ENCODE measurements at regions not wholly inside any gene's neighbourhood (a gene's known extent, or its start where the extent isn't known, plus 50 kb on each side); places are given as distances from the start of the nearest gene placed in this dataset.
"Not testable (repeated sequence)": the region's sequence is repeated elsewhere in the genome, so short reads cannot be mapped to it uniquely, and the experiment has no call there.

- DNase-seq = no peak
These were observed 828.5 kb upstream of the ADAMTS5 start for GRCh38 chr21:27795418-27795817.

DNA sequence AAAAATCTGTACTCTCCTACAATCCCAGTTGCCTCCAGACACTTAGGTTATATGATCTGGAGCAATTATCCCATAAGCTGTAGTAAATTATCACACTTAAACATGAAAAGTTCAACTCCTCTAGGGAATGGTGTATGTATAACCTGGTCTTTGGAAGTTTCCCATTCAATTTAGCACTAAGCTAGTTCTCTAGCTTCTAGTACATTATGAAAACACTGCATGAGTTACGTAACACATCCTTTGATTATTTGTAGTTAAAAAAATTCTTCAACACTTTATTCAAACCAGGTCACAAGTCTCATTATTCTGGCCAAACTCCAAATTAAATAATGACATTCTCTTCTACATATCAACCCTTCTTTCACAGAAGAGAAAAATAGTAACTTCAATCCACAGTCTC lies 827.0 kb upstream of the ADAMTS5 start:
- no peak for DNase-seq

DNA sequence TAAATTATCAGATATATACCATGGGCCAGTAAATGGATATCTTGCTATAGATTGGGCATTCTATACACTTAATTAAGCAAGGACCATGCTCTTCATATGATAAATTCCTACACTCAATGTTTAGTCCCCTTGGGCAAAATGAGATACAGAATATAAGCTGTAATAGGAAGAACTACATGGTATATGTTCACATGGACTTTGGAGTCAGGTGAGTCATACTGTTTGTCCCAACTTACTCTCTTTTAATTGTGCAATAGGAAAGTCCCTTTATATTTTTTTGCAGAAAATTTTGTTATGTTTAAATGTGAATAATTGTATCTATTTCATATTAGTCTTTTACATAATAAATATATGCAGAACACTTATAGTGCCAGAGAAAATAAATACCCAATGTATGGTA lies 820.2 kb upstream of the ADAMTS5 start:
- DNase-seq = no peak

DNA sequence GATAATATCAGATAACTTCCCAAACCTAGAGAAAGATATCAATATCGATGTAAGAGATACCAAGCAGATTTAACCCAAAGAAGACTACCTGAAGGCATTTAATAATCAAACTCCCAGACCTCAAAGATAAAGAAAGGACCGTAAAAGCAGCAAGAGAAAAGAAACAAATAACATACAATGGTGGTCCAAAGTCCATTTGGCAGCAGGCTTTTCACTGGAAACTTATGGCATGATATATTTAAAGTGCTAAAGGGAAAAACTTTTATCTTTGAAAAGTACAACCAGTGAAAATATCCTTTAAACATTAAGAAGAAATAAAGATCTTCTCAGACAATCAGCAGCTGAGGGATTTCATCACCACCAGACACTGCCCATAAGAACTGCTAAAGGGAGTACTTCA lies 812.7 kb upstream of the ADAMTS5 start:
- DNase-seq = no peak

DNA sequence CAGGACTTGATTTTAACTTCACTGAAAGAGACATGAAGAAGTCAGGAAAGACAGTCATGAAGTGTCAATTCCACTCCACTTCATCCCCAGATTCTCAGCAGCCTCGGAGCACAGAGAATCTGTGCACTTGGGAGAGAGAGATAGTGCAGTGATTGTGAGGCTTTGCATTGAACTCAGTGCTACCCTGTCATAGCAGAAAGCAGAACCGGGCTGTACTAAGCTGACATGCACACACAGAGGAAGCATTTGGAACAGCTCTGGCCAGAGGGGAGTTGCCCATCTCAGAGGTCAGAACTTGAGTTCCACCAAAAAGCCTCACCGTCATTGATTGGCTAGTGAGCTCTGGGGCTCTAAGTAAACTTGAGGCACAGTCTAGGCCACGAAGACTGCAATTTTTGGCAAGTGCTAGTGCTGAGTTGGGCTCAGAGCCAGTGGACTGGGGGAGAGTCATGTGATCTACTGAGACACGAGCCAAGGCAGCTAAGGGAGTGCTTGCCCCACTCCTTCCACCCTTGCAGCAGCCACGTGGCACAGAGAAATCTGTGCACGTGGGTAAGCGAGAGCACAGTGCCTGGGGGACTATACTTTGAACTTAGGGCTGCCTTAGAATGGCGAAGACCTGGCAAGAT lies 810.2 kb upstream of the ADAMTS5 start:
- no peak for DNase-seq

DNA sequence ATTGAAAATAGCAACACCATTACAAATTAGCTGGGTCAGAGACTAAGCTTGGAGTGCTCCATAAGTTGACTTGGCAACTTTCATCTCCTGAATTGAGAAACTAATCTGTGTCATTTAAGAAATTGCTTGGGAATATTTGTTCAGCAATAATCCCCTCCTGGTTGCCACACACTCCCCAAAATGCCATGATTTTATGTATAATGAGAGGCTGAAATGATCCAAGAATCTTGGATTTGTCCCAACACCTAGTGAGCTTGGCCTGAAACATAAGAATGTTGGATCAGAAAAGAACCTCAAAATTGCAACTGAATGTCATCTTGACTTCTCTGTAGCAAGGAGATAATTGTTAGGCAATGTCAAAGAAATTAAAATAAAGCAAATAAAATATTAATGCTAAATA lies 805.9 kb upstream of the ADAMTS5 start:
- DNase-seq = no peak

- DNase-seq = no peak
These were observed 805.1 kb upstream of the ADAMTS5 start for GRCh38 chr21:27771938-27772483.

GRCh38 chr21:27769763-27770162 lies 802.9 kb upstream of the ADAMTS5 start:
- no peak for DNase-seq

- DNase-seq = not testable (repeated sequence)
These were observed 801.3 kb upstream of the ADAMTS5 start for GRCh38 chr21:27768046-27768637.

GRCh38 chr21:27764056-27764455 lies 797.2 kb upstream of the ADAMTS5 start:
- no peak for DNase-seq

DNA sequence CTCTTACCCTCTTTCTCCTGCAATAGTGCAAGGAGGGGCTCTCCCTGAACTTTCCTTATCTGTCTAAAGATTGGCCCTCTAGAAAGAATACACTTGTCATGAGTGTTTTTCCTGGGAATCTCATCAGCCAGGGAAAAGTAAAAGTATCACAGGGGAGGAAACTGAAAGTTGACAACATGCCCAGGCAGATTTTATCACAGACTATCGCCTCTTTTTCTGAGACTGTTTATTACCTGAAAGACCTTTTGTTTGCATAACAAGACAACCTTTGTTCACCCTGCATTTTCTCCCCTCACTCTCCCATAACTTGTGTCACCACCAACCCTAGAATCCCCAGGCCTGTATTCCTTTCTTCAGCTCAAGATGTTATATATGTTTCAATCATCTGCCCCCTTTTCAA lies 794.7 kb upstream of the ADAMTS5 start:
- DNase-seq = no peak

GRCh38 chr21:27759820-27760219 lies 792.9 kb upstream of the ADAMTS5 start:
- DNase-seq = no peak

DNA sequence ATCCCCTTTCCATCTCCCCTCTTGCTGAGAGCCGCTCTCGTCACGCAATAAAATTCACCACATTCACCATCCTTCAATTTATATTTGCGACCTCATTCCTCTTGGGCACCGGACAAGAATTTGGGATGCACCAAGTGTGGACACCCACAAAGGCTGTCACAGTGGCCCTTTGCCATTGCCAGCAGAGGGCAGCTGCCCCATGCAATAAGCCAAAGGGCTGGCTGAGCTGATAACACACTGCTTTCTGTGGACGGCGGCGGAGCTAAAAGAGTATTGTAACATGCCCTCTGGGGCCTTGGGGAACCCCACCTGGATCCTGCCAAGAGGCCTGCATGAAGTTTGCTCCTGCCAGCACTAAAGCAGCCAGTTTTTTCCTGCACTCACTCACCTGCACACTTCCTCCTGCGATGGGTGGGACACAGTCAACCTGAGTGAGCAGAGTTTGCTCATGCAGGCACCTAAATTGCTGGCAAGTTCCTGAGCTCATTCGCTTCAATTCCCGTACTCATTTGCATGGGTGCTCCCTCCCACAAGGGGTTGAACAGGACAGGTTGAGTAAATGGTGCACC lies 792.3 kb upstream of the ADAMTS5 start:
- no peak for DNase-seq

- DNase-seq = no peak
These were observed 789.3 kb upstream of the ADAMTS5 start for GRCh38 chr21:27756191-27756590.

- DNase-seq = no peak
These were observed 777.2 kb upstream of the ADAMTS5 start for GRCh38 chr21:27743971-27744564.

DNA sequence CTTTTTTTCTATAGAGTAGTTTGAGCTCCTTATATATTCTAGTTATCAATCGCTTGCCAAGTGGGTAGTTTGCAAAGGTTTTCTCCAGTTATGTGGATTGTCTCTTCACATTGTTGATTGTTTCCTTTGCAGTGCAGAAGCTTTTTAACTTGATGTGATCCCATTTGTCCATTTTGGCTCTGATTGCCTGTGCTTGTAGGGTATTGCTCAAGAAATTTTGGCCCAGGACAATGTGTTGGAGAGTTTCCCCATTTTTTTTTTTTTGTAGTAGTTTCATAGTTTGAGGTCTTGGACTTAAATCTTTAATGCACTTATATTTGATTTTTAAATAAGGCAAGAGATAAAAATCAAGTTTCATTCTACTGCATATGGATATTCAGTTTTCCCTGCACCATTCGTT lies 774.8 kb upstream of the ADAMTS5 start:
- DNase-seq = no peak

DNA sequence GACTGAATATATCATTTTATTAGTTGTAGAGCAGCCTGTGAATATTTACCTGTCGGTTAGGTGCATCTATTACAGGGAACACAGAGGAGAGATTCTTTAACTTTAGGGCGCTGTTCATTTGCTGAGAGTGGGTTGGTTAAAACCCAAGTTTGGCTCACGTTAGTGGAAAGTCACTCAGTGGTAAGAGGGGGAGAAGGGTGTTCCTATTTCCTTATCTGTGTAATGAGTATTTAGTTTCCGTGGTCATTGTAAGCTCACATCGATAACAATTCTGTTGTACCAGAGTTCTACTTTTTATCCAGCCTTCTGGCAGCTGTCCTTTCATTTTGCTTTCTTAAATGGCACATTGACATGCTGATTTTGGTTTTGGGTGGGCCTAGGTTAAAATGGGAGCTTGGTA lies 773.2 kb upstream of the ADAMTS5 start:
- no peak for DNase-seq

- DNase-seq = no peak
These were observed 772.3 kb upstream of the ADAMTS5 start for GRCh38 chr21:27739187-27739586.

- no peak for DNase-seq
These were observed 768.8 kb upstream of the ADAMTS5 start for GRCh38 chr21:27735699-27736098.

DNA sequence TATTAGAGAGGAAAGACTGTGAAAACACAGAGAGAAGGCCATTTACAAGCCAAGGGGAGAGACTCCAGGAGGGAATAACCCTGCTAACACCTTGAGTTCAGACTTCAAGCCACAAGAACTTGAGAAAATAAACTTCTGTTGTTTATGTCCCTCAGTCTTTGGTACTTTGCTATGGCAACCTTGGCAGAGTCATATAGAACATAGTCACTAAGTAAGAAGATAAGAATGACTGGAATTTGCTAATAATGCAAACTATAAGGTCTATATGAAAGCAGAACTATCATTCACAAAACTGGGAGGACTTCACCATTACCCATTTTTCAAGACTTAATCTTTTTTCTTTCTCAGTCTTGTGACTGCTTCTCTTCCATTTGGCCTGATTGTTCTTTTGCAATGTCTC lies 767.3 kb upstream of the ADAMTS5 start:
- no peak for DNase-seq

DNA sequence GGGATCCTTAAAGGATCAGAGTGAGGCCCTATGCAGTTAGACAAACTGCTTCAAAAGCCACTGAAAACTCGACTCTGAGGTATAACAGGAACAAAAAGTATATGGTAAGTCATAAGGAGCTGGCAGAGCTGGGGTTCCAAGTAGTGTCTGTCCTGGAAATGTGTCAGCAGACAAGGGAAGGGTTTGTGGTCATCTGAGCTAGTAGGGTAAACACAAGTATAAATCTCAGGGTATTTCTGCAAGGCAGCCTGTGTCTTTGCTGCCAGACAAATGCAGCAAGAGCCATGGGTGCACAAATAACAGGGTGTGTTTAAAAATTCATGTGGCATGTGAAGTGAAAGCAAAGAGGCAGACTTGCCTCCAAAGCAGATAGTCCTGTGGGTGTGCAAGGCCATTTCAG lies 759.0 kb upstream of the ADAMTS5 start:
- no peak for DNase-seq

DNA sequence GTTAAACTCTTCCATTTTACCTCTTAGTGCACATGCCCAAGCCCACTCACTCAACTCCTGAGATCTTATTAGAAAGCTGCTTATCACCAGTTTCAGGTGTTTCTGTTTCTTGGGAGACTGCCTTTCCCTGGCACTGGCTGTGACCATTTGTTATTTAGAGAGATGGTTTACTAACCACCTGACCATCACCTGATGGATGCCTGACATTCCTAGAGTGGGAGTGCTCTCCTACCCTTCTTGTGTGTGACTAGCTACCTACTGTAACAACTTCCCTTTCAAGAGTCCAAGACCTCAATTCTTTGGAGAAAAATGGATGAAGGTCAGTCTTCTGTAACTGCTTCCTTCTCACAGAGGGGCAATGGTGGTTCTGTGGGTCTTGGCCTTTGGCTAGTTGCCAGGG lies 755.2 kb upstream of the ADAMTS5 start:
- no peak for DNase-seq

- DNase-seq = no peak
These were observed 754.8 kb upstream of the ADAMTS5 start for GRCh38 chr21:27721675-27722074.

DNA sequence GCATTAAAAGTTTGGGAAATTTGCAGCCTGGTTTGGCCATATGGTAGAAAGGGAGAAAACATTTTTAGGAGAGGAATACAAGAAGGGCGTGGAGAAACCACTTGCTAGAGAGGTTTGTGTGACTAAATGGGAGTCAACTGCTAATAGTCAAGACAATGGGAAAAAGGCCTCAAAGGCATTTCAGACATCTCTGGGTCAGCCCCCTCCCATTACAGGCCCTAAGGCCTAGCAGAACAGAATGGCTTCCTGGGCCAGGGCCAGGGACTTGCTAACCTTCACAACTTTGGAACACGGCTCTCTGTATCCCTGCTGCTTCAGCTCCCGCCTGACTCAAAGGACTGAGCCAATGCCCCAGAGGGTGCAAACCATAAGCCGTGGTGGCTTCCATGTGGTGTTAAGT lies 752.3 kb upstream of the ADAMTS5 start:
- DNase-seq = no peak
